DOHH2 (cell line): ENCODE measurements at regions not wholly inside any gene's neighbourhood (a gene's known extent, or its start where the extent isn't known, plus 50 kb on each side); places are given as distances from the start of the nearest gene placed in this dataset.

Experiments
- H3F3A ChIP-seq: fragments of 200-600 bp; sonication (generic), shearing (Covaris generic); 2 replicates; pipeline ENCODE4 v1.6.0; 2016; ENCODE audit warnings: antibody characterized with exemption, mild to moderate bottlenecking; ENCODE audit not compliant: control insufficient read depth, insufficient read depth
- H3K27ac ChIP-seq: fragments of 200-600 bp; sonication (generic); 2 replicates; pipeline ENCODE4 v1.5.1; 2014; ENCODE audit warnings: low read depth, mild to moderate bottlenecking, low read length, moderate library complexity
- H3K27me3 ChIP-seq: fragments of 200-600 bp; sonication (generic); 2 replicates; pipeline ENCODE4 v1.6.1; 2014; ENCODE audit warnings: mild to moderate bottlenecking, low read length, mixed read lengths; ENCODE audit not compliant: control insufficient read depth
- H3K36me3 ChIP-seq: fragments of 200-600 bp; sonication (generic); 2 replicates; pipeline ENCODE4 v1.6.1; 2014; ENCODE audit warnings: mild to moderate bottlenecking, low read length, moderate library complexity, mixed read lengths; ENCODE audit not compliant: control insufficient read depth
- H3K4me1 ChIP-seq: fragments of 200-600 bp; sonication (generic); 2 replicates; pipeline ENCODE4 v1.6.1; 2014; ENCODE audit warnings: mild to moderate bottlenecking, low read length, mixed read lengths; ENCODE audit not compliant: control insufficient read depth
- H3K4me2 ChIP-seq: fragments of 200-600 bp; sonication (generic); 2 replicates; pipeline ENCODE4 v1.6.0; 2014; ENCODE audit warnings: mild to moderate bottlenecking, low read length, moderate library complexity
- H3K4me3 ChIP-seq: fragments of 200-600 bp; sonication (generic); 2 replicates; pipeline ENCODE4 v1.5.1; 2014; ENCODE audit warnings: mild to moderate bottlenecking, low read length, mixed read lengths
- H3K79me2 ChIP-seq: fragments of 200-600 bp; sonication (generic); 2 replicates; pipeline ENCODE4 v1.6.1; 2014; ENCODE audit warnings: mild to moderate bottlenecking, low read length, mixed read lengths; ENCODE audit not compliant: control insufficient read depth
- H3K9me2 ChIP-seq: fragments of 200-600 bp; sonication (generic); replicated peaks from 2 replicates; pipeline ENCODE4 v1.6.1; 2014; ENCODE audit warnings: mild to moderate bottlenecking, low read length, mixed read lengths; ENCODE audit not compliant: control insufficient read depth
- H3K9me3 ChIP-seq: fragments of 200-600 bp; sonication (generic); 2 replicates; pipeline ENCODE4 v1.6.1; 2014; ENCODE audit warnings: antibody characterized with exemption, low read length, mixed read lengths; ENCODE audit not compliant: control insufficient read depth, insufficient read depth
- H4K20me1 ChIP-seq: fragments of 200-600 bp; sonication (generic); 2 replicates; pipeline ENCODE4 v1.6.0; 2014; ENCODE audit warnings: low read depth, mild to moderate bottlenecking, antibody characterized with exemption, low read length, moderate library complexity; ENCODE audit not compliant: control insufficient read depth, insufficient read depth
- EZH2phosphoT487 ChIP-seq: fragments of 200-600 bp; sonication (generic); IDR thresholded peaks from 2 replicates; pipeline ENCODE4 v1.6.1; 2017; ENCODE audit warnings: borderline replicate concordance, mild to moderate bottlenecking, antibody characterized with exemption, low read length, moderate library complexity, mixed read lengths
- TF ChIP-seq, protein P1 (sequence below): fragments of 200-600 bp; sonication (generic); IDR thresholded peaks from one replicate; pipeline ENCODE4 v1.5.1; 2014; ENCODE audit warnings: antibody characterized with exemption, mild to moderate bottlenecking, low read depth, low read length; ENCODE audit not compliant: poor library complexity, severe bottlenecking

DNA sequence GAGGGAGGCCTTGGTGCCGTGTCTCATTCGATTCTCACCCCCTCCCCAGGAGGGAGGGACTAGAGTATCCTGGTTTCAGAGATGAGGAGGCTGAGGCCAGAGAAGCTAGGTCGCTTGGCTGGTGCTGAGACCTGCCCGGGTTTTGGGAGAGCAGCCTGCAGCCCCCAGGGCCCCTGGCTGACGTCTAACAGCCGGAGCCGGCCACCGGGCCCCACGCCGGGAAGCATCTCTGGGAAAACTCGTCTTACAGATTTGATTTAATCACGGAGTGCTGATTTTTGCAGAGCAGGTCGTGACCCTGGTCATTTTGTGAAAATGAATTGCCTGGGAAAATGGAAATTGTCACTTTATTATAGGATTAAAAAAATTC lies 97.5 kb downstream of the MICALL2 start:
- TF ChIP-seq, protein P1, sequence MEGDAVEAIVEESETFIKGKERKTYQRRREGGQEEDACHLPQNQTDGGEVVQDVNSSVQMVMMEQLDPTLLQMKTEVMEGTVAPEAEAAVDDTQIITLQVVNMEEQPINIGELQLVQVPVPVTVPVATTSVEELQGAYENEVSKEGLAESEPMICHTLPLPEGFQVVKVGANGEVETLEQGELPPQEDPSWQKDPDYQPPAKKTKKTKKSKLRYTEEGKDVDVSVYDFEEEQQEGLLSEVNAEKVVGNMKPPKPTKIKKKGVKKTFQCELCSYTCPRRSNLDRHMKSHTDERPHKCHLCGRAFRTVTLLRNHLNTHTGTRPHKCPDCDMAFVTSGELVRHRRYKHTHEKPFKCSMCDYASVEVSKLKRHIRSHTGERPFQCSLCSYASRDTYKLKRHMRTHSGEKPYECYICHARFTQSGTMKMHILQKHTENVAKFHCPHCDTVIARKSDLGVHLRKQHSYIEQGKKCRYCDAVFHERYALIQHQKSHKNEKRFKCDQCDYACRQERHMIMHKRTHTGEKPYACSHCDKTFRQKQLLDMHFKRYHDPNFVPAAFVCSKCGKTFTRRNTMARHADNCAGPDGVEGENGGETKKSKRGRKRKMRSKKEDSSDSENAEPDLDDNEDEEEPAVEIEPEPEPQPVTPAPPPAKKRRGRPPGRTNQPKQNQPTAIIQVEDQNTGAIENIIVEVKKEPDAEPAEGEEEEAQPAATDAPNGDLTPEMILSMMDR: no peak
- TF ChIP-seq EZH2phosphoT487: no peak
- no peaks in the 10 kb centered on the region for H3K27me3 ChIP-seq
- H3K4me1 ChIP-seq: no peaks in the 10 kb centered on the region
- H3F3A ChIP-seq: no peaks in the 10 kb centered on the region
- H3K4me2 ChIP-seq: no peak overlapping the region
- no peak overlapping the region for H3K27ac ChIP-seq
- no peaks in the 10 kb centered on the region for H3K9me2 ChIP-seq
- no peaks in the 10 kb centered on the region for H3K9me3 ChIP-seq
- no peak overlapping the region for H3K4me3 ChIP-seq
- H3K79me2 ChIP-seq: no peaks in the 10 kb centered on the region
- no peaks in the 10 kb centered on the region; the same call in 1 of the 2 replicates for H4K20me1 ChIP-seq
- no peaks in the 10 kb centered on the region for H3K36me3 ChIP-seq

DNA sequence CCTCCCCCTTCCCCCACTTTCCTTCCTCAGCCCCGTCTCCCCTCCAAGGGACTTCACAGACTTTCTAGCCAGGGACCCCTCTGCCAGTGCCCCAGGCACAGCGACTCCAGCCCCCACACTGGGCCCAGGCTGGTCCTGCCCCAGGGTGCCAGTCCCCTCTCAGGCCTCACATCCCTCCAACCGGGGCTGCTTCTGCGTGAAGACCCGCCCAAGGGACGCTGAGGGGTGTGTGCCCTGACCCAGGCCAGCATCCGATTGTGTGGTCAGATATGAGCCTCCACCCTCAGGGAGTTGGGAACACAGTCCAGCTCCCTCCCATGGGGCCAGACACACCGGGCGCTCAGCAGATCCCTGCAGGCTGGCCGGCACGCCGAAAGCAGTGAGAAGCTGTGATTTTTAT lies 97.0 kb downstream of the MICALL2 start:
- Histone ChIP-seq H3K9me2 (no peaks in the 10 kb centered on the region), H3K79me2 (no peaks in the 10 kb centered on the region), H3K9me3 (no peaks in the 10 kb centered on the region), H3K36me3 (no peaks in the 10 kb centered on the region), H3K27ac (no peak overlapping the region), H3K4me3 (no peak overlapping the region), H3K4me1 (no peaks in the 10 kb centered on the region), H4K20me1 (no peaks in the 10 kb centered on the region), H3F3A (no peaks in the 10 kb centered on the region), H3K4me2 (no peak overlapping the region), H3K27me3 (no peaks in the 10 kb centered on the region)
- TF ChIP-seq, protein P1: no peak
- no peak for TF ChIP-seq EZH2phosphoT487

DNA sequence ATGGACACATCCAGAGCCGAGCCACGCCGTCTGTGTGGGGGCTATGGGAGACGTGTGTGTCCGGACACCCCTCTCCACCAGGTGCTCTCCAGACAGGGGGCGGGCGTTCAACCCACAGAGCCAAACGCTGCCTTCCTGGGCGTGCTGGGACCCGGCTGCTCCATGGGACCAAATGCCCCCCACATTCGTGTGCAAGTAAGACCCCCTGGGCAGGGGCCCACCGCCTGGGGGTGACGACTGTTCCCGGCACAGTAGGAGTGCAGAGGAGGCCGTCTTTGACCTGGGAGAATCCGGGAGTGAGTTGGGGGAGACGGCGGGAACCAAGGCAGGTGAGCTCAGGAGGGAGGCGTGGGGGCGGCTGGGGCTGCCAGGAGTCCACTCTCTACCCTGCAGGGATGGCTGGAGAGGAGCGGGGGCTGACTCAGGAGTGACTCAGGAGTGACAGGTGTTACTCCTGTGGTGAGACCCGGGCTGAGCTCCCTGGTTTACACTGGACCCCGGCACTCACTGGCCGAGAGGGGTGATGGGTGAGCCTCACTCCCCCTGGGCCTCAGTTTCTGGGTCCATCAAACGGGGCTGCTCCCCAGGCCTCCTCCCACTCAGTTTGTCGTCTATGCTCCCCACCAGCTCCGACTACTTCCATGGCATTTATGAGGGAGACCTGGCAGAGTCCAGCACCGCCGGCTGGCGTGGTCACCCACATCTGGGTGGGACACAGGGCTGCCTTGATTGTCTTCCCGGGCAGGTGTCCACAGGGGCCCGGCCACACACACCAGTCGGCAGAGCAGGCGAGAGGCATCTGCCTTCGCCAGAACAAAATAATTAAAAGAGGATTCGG lies 95.0 kb downstream of the MICALL2 start:
- Histone ChIP-seq H3K4me2 (no peak overlapping the region), H3F3A (no peaks in the 10 kb centered on the region), H3K9me3 (no peaks in the 10 kb centered on the region), H3K27me3 (no peaks in the 10 kb centered on the region), H3K36me3 (no peaks in the 10 kb centered on the region), H3K4me1 (no peaks in the 10 kb centered on the region), H3K79me2 (no peaks in the 10 kb centered on the region), H3K4me3 (no peak overlapping the region), H4K20me1 (no peaks in the 10 kb centered on the region), H3K27ac (no peak overlapping the region), H3K9me2 (no peaks in the 10 kb centered on the region)
- TF ChIP-seq, protein P1: no peak
- no peak for TF ChIP-seq EZH2phosphoT487
